Adrenal gland (tissue), 9 donors: ENCODE measurements at regions not wholly inside any gene's neighbourhood (a gene's known extent, or its start where the extent isn't known, plus 50 kb on each side); places are given as distances from the start of the nearest gene placed in this dataset.
A peak's percentile ranks its signal among the peaks of the same experiment; 100 is the strongest.
"Not testable (repeated sequence)": the region's sequence is repeated elsewhere in the genome, so short reads cannot be mapped to it uniquely, and the experiment has no call there.

Experiments
- DNase-seq, 7 donors: peaks; one replicate each; pipeline ENCODE4 v3.0.0-alpha.2; 2019 to 2020
- H3K27ac ChIP-seq, 5 donors: fragments of 200-600 bp; sonication (generic) in 4 of 5; 1 replicate in 3 of 5; 2 replicates in 2 of 5; pipeline versions ENCODE4 v1.5.1 to v1.8.0; 2016 to 2020; ENCODE audit warnings: mild to moderate bottlenecking in 1 of 5
- H3K27me3 ChIP-seq: fragments of 200-600 bp; 2 replicates; pipeline ENCODE4 v1.8.0; 2021
- H3K36me3 ChIP-seq, 2 donors: fragments of 200-600 bp; replicated peaks in 1 of 2; 1 replicate in 1 of 2; 2 replicates in 1 of 2; pipeline versions ENCODE4 v1.5.1 to v1.8.0; 2018 to 2022
- H3K4me1 ChIP-seq, 2 donors: fragments of 200-600 bp; replicated peaks in 1 of 2; 1 replicate in 1 of 2; 2 replicates in 1 of 2; pipeline versions ENCODE4 v1.5.1 to v1.8.0; 2018 to 2021
- H3K4me3 ChIP-seq, 4 donors: fragments of 200-600 bp; sonication (generic) in 3 of 4; one replicate each; pipeline ENCODE4 v1.5.1; 2016 to 2018
- H3K9me3 ChIP-seq, 3 donors: fragments of 200-600 bp; sonication (generic) in 1 of 3; replicated peaks in 1 of 3; 1 replicate in 2 of 3; 2 replicates in 1 of 3; pipeline versions ENCODE4 v1.5.1 to v1.8.0; 2016 to 2021
- POLR2A ChIP-seq, 2 donors: fragments of 450-650 bp; IDR thresholded peaks; one replicate each; pipeline ENCODE4 v1.6.1; 2017; ENCODE audit warnings: antibody characterized with exemption in 2 of 2, mild to moderate bottlenecking in 2 of 2, moderate library complexity in 1 of 2
- WGBS, 4 donors: extraction: QIAGEN DNeasy Blood & Tissue Kit in 2 of 4; methylation state at CpG; one replicate each; pipeline versions ENCODE4 v1.1.5 to v1.1.7; 2013 to 2017; 5-methylcytosine and 5-hydroxymethylcytosine counted together
- intact Hi-C, 2 donors: fragments of 100-400 bp; cut with DNase I; formaldehyde crosslinking; loops; one replicate each; pipeline versions ENCODE4 v1.14.1 to v1.15.0; 2022 to 2023
- TF ChIP-seq, protein P1 (sequence below), 6 experiments: fragments of 450-650 bp in 4 of 6; fragments of 200-600 bp in 2 of 6; sonication (generic) in 1 of 6; IDR thresholded peaks; 1 replicate in 5 of 6; 2 replicates in 1 of 6; pipeline versions ENCODE4 v1.5.1 to v1.8.0; 2016 to 2021; ENCODE audit warnings: antibody characterized with exemption in 6 of 6, mild to moderate bottlenecking in 2 of 6, moderate library complexity in 1 of 6
- donor health status: healthy with polysubstance abuse.
- donor health status: Bipolar disorder and iron deficiency.
- donor health status: DM: yes; HTN: yes; CAD: no.
- donor health status: DM: no; HTN: no; CAD: no.
- donor health status: DM: no; HTN: no; CAD: no.

- TF ChIP-seq, protein P1, sequence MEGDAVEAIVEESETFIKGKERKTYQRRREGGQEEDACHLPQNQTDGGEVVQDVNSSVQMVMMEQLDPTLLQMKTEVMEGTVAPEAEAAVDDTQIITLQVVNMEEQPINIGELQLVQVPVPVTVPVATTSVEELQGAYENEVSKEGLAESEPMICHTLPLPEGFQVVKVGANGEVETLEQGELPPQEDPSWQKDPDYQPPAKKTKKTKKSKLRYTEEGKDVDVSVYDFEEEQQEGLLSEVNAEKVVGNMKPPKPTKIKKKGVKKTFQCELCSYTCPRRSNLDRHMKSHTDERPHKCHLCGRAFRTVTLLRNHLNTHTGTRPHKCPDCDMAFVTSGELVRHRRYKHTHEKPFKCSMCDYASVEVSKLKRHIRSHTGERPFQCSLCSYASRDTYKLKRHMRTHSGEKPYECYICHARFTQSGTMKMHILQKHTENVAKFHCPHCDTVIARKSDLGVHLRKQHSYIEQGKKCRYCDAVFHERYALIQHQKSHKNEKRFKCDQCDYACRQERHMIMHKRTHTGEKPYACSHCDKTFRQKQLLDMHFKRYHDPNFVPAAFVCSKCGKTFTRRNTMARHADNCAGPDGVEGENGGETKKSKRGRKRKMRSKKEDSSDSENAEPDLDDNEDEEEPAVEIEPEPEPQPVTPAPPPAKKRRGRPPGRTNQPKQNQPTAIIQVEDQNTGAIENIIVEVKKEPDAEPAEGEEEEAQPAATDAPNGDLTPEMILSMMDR (IDR thresholded peaks at IDR 0.05): peak; percentile 31 to 73 (median 42)
- intact Hi-C loops: loop anchor here in 1 of 2 donors (5.0 kb wide), 1 partner anchor 132 kb away; no protein-coding TSS in a partner anchor
- WGBS, 4 donors: 9 to 21% (median 15%) methylated on average over 12 to 14 of the region's 14 CpGs
- not testable (repeated sequence) for H3K4me1 ChIP-seq, H3K4me3 ChIP-seq, H3K9me3 ChIP-seq, H3K27me3 ChIP-seq, H3K36me3 ChIP-seq, H3K27ac ChIP-seq
- DNase-seq: peak in 5 of 7 donors; percentile 11 to 60 (median 17)
Measured at GRCh38 chr4:9659678-9660077, 121.8 kb upstream of the DRD5 start.

GRCh38 chr4:9660955-9661354, 120.5 kb upstream of the DRD5 start:
- H3K9me3 ChIP-seq, intact Hi-C loops, H3K27me3 ChIP-seq, H3K27ac ChIP-seq, H3K36me3 ChIP-seq, H3K4me1 ChIP-seq, DNase-seq, H3K4me3 ChIP-seq: not testable (repeated sequence)
- WGBS, 4 donors: 55 to 68% (median 60%) methylated on average over 4 of the region's 4 CpGs

- WGBS, 4 donors: 30 to 49% (median 41%) methylated on average over 7 to 10 of the region's 11 CpGs
- H3K36me3 ChIP-seq, intact Hi-C loops, H3K4me1 ChIP-seq, H3K9me3 ChIP-seq, H3K4me3 ChIP-seq, H3K27me3 ChIP-seq, H3K27ac ChIP-seq: not testable (repeated sequence)
- peak in 6 of 7 donors; percentile 24 to 85 (median 46) for DNase-seq
Measured at GRCh38 chr4:9670725-9671124, 110.7 kb upstream of the DRD5 start.

- H3K4me1 ChIP-seq, H3K9me3 ChIP-seq, intact Hi-C loops, DNase-seq, H3K36me3 ChIP-seq, H3K27me3 ChIP-seq, H3K27ac ChIP-seq, H3K4me3 ChIP-seq: not testable (repeated sequence)
- 85 to 94% (median 87%) methylated on average over 9 to 10 of the region's 10 CpGs for WGBS, 4 donors
Measured at GRCh38 chr4:9677357-9677756, 104.1 kb upstream of the DRD5 start.

- DNase-seq: no peak
- H3K9me3 ChIP-seq: no peaks in the 10 kb centered on the region
- H3K4me3 ChIP-seq: no peak overlapping the region
- intact Hi-C loops: no loop called here
- WGBS, 4 donors: 92 to 95% (median 94%) methylated on average over 3 to 30 of the region's 30 CpGs
- no peaks in the 10 kb centered on the region for H3K4me1 ChIP-seq
- H3K36me3 ChIP-seq: no peaks in the 10 kb centered on the region
- no peaks in the 10 kb centered on the region for H3K27me3 ChIP-seq
- H3K27ac ChIP-seq: no peak overlapping the region
- TF ChIP-seq POLR2A (IDR thresholded peaks at IDR 0.05): no peak
- TF ChIP-seq, protein P1 (IDR thresholded peaks at IDR 0.05): no peak
Measured at GRCh38 chr4:9679704-9680478, 101.5 kb upstream of the DRD5 start.

DNA sequence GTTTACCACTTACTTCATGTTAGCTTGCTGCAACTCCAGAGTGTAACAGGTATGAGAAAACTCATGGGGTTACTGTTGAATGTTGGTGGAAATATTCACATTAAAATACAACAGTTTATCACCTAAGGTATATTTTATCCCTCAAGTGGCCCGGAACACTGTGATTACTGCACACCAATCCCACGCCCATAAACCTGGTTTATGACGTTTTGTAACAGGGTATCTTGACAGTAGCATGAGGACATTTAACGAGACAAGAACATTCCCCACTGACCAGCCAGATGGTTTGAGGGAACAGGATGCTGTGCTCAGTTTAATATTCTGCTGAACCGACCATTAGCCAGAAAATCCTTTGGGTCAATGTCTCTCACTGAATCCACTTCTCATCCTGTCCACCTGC, 98.3 kb upstream of the DRD5 start:
- H3K36me3 ChIP-seq, H3K4me3 ChIP-seq, H3K27me3 ChIP-seq, H3K9me3 ChIP-seq, intact Hi-C loops, H3K4me1 ChIP-seq, H3K27ac ChIP-seq, DNase-seq: not testable (repeated sequence)
- 81 to 88% (median 83%) methylated on average over 5 of the region's 5 CpGs for WGBS, 4 donors

DNA sequence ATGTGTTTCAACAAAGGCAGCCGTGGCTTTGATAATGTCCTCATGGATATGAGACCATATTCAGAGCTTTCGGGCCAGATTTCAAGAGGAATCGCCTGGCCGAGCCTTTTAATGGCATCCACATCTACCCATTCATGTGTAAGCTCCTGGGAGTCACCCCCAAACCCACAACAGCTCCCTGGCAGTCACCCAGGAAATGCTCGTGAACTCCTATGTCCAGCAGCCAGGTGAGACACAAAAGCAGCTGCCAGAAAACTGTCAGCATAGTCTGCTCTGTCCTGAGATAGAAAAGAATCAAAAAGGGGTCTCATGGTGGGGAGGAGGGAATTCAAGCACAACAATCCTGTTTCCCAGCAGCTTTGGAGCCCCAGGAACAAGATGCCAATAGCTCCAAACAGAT, 96.4 kb upstream of the DRD5 start:
- DNase-seq: not testable (repeated sequence)

More for the DNA sequence above, 96.4 kb upstream of the DRD5 start:
- H3K4me1 ChIP-seq, H3K27me3 ChIP-seq, H3K4me3 ChIP-seq, H3K9me3 ChIP-seq, H3K36me3 ChIP-seq, H3K27ac ChIP-seq, intact Hi-C loops: not testable (repeated sequence)
- 68 to 82% (median 74%) methylated on average over 5 of the region's 5 CpGs for WGBS, 4 donors
